K562 (cell line): ENCODE measurements at regions not wholly inside any gene's neighbourhood (a gene's known extent, or its start where the extent isn't known, plus 50 kb on each side); places are given as distances from the start of the nearest gene placed in this dataset.

Experiments used
- COPS2 ChIP-seq: fragments of 450-650 bp; conservative IDR thresholded peaks from 2 replicates; pipeline ENCODE4 v1.6.1; 2016; ENCODE audit warnings: mild to moderate bottlenecking, moderate library complexity
- EP300 ChIP-seq: IDR thresholded peaks from 2 replicates; pipeline ENCODE4 v1.6.1; 2012; ENCODE audit warnings: low read length, improper control_type of control experiment
- ESRRA ChIP-seq: fragments of 450-650 bp; IDR thresholded peaks from 2 replicates; pipeline ENCODE4 v1.6.1; 2014; ENCODE audit warnings: low read depth, mild to moderate bottlenecking, moderate library complexity, borderline replicate concordance
- NFYB ChIP-seq: IDR thresholded peaks from 2 replicates; pipeline ENCODE4 v1.6.1; 2011; ENCODE audit warnings: mild to moderate bottlenecking, moderate library complexity; ENCODE audit not compliant: insufficient read length; ENCODE audit errors: extremely low read depth
- POLR2A ChIP-seq: fragments of 450-650 bp; conservative IDR thresholded peaks from 2 replicates; pipeline ENCODE4 v1.6.1; 2016
- POLR2AphosphoS2 ChIP-seq: IDR thresholded peaks from 2 replicates; pipeline ENCODE4 v1.6.1; 2012; ENCODE audit warnings: low read length, improper control_type of control experiment
- TAF1 ChIP-seq: IDR thresholded peaks from 2 replicates; pipeline ENCODE4 v1.6.1; 2011; ENCODE audit warnings: mild to moderate bottlenecking, low read length, moderate library complexity; ENCODE audit not compliant: insufficient read depth, control insufficient read depth, severe bottlenecking; ENCODE audit errors: extremely low read depth
- U2AF1 ChIP-seq: fragments of 200-400 bp; formaldehyde crosslinking; optimal IDR thresholded peaks from 2 replicates; pipeline ENCODE3; 2017; ENCODE audit warnings: mild to moderate bottlenecking, low read depth, low read length, moderate library complexity
- ZFX ChIP-seq: sonication (generic); formaldehyde crosslinking; IDR thresholded peaks from 2 replicates; pipeline ENCODE4 v1.8.0; 2022; ENCODE audit warnings: mild to moderate bottlenecking, missing genetic modification reagents, moderate library complexity
- ZNF561 ChIP-seq: fragments of 450-650 bp; formaldehyde crosslinking; conservative IDR thresholded peaks from 2 replicates; pipeline ENCODE4 v1.4.0; 2020; ENCODE audit warnings: mild to moderate bottlenecking, moderate library complexity
- TF ChIP-seq, protein P1 (sequence below), 3 experiments: fragments of 200-800 bp in 1 of 3; fragments of 250-450 bp in 1 of 3; fragments of 450-650 bp in 1 of 3; sonication (Bioruptor Pico) in 1 of 3; sonication (Bioruptor generic) in 1 of 3; formaldehyde crosslinking in 1 of 3; IDR thresholded peaks; 2 replicates each; pipeline versions ENCODE4 v1.6.1 to v1.8.0; 2016 to 2022; ENCODE audit warnings: mild to moderate bottlenecking in 2 of 3, missing genetic modification characterization in 2 of 3, missing compliant biosample characterization in 1 of 3, moderate library complexity in 1 of 3
- TF ChIP-seq, protein P2 (sequence below), 3 experiments: IDR thresholded peaks in 2 of 3; conservative IDR thresholded peaks in 1 of 3; 2 replicates each; pipeline ENCODE4 v1.5.1; 2011 to 2012; ENCODE audit warnings: low read length in 3 of 3, mild to moderate bottlenecking in 3 of 3, control low read depth in 2 of 3, improper control_type of control experiment in 1 of 3, inconsistent platforms in 1 of 3, low read depth in 1 of 3, mixed read lengths in 1 of 3, moderate library complexity in 1 of 3; ENCODE audit not compliant: insufficient read depth in 2 of 3
- TF ChIP-seq, protein P3 (sequence below): sonication (generic); formaldehyde crosslinking; IDR thresholded peaks from 2 replicates; pipeline ENCODE4 v1.9.0; 2022; ENCODE audit warnings: mild to moderate bottlenecking, missing genetic modification reagents

DNA sequence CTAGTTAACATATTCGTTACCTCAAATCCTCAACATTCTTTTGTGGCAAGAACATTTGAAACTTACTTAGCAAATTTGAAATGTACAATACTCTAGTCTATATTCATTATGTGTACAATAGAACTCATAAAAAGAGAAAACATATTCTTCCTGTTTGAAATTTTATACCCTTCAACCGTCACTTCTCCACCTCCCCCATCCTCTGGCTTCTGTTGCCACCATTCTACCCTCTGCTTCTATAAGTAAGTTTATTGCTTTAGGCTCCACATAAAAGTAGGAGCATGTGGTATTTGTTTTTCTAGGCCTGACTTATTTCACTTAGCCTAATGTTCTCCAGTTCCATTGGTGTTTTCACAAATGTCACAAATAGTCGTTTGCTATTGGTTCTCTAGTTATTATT lies 205.3 kb downstream of the TENT5A start:
- TF ChIP-seq POLR2AphosphoS2 (no peak), ZFX (CRISPR knock-in tag) (no peak), TAF1 (no peak), POLR2A (no peak), U2AF1 (no peak), NFYB (no peak), ESRRA (no peak), COPS2 (no peak), ZNF561 (CRISPR knock-in tag) (no peak), EP300 (no peak)
- TF ChIP-seq, protein P1, sequence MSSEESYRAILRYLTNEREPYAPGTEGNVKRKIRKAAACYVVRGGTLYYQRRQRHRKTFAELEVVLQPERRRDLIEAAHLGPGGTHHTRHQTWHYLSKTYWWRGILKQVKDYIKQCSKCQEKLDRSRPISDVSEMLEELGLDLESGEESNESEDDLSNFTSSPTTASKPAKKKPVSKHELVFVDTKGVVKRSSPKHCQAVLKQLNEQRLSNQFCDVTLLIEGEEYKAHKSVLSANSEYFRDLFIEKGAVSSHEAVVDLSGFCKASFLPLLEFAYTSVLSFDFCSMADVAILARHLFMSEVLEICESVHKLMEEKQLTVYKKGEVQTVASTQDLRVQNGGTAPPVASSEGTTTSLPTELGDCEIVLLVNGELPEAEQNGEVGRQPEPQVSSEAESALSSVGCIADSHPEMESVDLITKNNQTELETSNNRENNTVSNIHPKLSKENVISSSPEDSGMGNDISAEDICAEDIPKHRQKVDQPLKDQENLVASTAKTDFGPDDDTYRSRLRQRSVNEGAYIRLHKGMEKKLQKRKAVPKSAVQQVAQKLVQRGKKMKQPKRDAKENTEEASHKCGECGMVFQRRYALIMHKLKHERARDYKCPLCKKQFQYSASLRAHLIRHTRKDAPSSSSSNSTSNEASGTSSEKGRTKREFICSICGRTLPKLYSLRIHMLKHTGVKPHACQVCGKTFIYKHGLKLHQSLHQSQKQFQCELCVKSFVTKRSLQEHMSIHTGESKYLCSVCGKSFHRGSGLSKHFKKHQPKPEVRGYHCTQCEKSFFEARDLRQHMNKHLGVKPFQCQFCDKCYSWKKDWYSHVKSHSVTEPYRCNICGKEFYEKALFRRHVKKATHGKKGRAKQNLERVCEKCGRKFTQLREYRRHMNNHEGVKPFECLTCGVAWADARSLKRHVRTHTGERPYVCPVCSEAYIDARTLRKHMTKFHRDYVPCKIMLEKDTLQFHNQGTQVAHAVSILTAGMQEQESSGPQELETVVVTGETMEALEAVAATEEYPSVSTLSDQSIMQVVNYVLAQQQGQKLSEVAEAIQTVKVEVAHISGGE (CRISPR knock-in tag; IDR thresholded peaks at IDR 0.05): no peak
- TF ChIP-seq, protein P2, sequence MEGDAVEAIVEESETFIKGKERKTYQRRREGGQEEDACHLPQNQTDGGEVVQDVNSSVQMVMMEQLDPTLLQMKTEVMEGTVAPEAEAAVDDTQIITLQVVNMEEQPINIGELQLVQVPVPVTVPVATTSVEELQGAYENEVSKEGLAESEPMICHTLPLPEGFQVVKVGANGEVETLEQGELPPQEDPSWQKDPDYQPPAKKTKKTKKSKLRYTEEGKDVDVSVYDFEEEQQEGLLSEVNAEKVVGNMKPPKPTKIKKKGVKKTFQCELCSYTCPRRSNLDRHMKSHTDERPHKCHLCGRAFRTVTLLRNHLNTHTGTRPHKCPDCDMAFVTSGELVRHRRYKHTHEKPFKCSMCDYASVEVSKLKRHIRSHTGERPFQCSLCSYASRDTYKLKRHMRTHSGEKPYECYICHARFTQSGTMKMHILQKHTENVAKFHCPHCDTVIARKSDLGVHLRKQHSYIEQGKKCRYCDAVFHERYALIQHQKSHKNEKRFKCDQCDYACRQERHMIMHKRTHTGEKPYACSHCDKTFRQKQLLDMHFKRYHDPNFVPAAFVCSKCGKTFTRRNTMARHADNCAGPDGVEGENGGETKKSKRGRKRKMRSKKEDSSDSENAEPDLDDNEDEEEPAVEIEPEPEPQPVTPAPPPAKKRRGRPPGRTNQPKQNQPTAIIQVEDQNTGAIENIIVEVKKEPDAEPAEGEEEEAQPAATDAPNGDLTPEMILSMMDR (IDR thresholded peaks at IDR 0.05 in 2 of 3, conservative IDR thresholded peaks at IDR 0.05 in 1 of 3; ENCODE audit: insufficient read depth in 2 of 3, low read depth in 1 of 3, low read length in 3 of 3): no peak
- TF ChIP-seq, protein P3, sequence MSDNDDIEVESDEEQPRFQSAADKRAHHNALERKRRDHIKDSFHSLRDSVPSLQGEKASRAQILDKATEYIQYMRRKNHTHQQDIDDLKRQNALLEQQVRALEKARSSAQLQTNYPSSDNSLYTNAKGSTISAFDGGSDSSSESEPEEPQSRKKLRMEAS (CRISPR knock-in tag): no peak
